ENCODE measurements at regions not wholly inside any gene's neighbourhood (a gene's known extent, or its start where the extent isn't known, plus 50 kb on each side); places are given as distances from the start of the nearest gene placed in this dataset.

- TF ChIP-seq POLR2A (IDR thresholded peaks at IDR 0.05), result no peak
- TF ChIP-seq, protein P1, sequence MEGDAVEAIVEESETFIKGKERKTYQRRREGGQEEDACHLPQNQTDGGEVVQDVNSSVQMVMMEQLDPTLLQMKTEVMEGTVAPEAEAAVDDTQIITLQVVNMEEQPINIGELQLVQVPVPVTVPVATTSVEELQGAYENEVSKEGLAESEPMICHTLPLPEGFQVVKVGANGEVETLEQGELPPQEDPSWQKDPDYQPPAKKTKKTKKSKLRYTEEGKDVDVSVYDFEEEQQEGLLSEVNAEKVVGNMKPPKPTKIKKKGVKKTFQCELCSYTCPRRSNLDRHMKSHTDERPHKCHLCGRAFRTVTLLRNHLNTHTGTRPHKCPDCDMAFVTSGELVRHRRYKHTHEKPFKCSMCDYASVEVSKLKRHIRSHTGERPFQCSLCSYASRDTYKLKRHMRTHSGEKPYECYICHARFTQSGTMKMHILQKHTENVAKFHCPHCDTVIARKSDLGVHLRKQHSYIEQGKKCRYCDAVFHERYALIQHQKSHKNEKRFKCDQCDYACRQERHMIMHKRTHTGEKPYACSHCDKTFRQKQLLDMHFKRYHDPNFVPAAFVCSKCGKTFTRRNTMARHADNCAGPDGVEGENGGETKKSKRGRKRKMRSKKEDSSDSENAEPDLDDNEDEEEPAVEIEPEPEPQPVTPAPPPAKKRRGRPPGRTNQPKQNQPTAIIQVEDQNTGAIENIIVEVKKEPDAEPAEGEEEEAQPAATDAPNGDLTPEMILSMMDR (IDR thresholded peaks at IDR 0.05), result no peak
Observed at GRCh38 chr6:112640891-112641290, 293.8 kb downstream of the RFPL4B start.
